ENCODE measurements at regions not wholly inside any gene's neighbourhood (a gene's known extent, or its start where the extent isn't known, plus 50 kb on each side); places are given as distances from the start of the nearest gene placed in this dataset.
"Not testable (repeated sequence)": the region's sequence is repeated elsewhere in the genome, so short reads cannot be mapped to it uniquely, and the experiment has no call there.

- no peak for TF ChIP-seq CTCF (IDR thresholded peaks at IDR 0.05; ENCODE audit: insufficient read depth, low read length)
- DNase-seq (ENCODE audit: low read depth): no peak
- no peak overlapping the region for H3K4me3 ChIP-seq (ENCODE audit: low read depth, low read length)
These were observed 180.6 kb upstream of the TENT5A start for GRCh38 chr6:81933089-81933488.

- not testable (repeated sequence) for DNase-seq (ENCODE audit: low read depth); H3K4me3 ChIP-seq (ENCODE audit: low read depth, low read length)
These were observed 180.0 kb upstream of the TENT5A start for GRCh38 chr6:81932448-81932847.

DNA sequence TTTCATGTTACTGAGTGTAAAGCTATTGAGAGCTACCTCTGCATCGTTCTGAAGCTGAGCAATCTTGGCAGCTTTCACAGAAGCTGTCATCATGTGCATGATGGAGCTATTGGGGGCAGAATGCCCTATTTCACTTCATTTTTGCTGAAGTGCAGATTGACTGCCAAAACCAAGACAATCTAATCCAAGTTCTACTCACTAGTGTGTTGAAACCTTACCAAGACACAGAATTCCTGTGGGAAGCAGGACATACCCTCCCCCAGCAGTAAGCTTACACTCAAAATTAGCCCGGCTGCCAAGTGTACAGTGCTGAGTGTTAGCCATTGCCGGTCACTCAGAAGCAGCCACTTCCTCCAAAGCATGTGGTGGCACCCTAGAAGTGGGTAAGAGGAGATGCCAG is 177.3 kb upstream of the TENT5A start:
- DNase-seq (ENCODE audit: low read depth): peak; percentile 92
- no peak for TF ChIP-seq CTCF (IDR thresholded peaks at IDR 0.05; ENCODE audit: insufficient read depth, low read length)
- no peak overlapping the region for H3K4me3 ChIP-seq (ENCODE audit: low read depth, low read length)

GRCh38 chr6:81925201-81925600 is 172.7 kb upstream of the TENT5A start:
- DNase-seq (ENCODE audit: low read depth): no peak
- H3K4me3 ChIP-seq (ENCODE audit: low read depth, low read length): no peak overlapping the region
- TF ChIP-seq CTCF (IDR thresholded peaks at IDR 0.05; ENCODE audit: insufficient read depth, low read length): no peak

DNA sequence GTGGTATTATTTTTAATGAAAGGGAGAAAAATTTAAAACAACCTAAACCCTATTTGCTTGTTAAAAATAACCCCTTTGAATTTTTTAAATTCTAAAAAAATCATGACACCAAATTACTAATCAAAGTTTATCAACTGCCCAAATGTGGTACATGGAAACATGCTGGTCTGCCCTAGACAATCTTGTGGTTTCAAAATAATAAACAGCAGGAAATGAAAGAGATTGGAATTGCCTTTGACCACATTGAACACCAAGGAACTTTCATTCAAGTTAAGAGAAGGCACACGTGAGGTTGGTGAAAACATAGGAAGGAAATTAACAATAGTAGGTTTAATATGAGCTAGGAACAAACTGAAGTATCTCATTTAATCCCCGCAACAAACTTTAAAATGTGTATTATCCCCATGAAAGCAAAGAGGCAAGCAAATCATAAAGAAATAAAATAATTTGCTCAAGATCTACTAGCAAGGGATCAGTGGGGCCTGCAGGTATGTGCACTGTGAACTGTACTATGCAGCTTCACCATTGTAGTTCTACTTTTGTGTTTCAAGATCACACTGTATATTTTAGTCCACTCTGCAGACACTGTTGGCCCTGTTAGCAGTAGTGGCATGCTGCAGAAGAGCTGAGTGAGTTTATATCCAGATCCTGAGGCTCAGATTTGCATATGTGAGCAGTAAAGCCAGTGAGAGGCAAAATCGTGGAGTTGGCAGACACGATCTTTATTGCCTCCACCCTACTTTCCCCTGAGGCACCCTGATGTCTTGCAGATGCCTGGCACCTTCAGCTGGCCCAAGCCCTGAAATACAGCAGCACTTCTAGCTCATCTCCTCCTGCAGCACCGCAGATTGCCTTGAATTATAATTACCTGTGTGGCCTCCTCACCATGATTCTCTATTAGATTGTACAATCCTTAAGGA is 157.8 kb upstream of the TENT5A start:
- no peak for DNase-seq (ENCODE audit: low read depth)
- TF ChIP-seq CTCF (IDR thresholded peaks at IDR 0.05; ENCODE audit: insufficient read depth, low read length): no peak
- no peak overlapping the region for H3K4me3 ChIP-seq (ENCODE audit: low read depth, low read length)

GRCh38 chr6:81909162-81909561 is 156.7 kb upstream of the TENT5A start:
- H3K4me3 ChIP-seq (ENCODE audit: low read depth, low read length): no peak overlapping the region
- no peak for DNase-seq (ENCODE audit: low read depth)
- TF ChIP-seq CTCF (IDR thresholded peaks at IDR 0.05; ENCODE audit: insufficient read depth, low read length): no peak

DNA sequence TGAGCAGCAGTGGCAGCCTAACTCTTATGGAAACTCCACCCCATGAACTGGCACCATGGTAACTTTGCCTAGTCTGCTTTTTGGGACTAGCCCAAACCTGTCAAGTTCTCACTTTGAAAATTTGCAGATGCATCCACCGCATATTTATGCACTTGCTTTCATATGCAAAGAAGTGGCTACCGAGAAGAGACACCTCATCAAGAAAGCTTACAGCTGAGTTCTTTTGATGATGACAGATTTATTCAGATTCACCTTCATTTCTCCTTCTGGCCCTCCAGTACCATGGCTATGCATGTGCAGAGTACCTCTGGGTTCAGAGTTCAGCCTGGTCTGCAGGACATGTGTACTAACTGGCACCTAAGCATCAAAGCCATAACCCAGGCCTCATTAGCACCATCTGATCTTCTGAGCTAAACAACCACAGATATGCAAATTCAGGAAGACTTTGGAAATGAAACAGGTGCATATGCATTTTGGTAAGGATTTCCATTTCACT is 154.3 kb upstream of the TENT5A start:
- no peak for TF ChIP-seq CTCF (IDR thresholded peaks at IDR 0.05; ENCODE audit: insufficient read depth, low read length)

More for the DNA sequence above, 154.3 kb upstream of the TENT5A start:
- H3K4me3 ChIP-seq (ENCODE audit: low read depth, low read length): no peak overlapping the region
- DNase-seq (ENCODE audit: low read depth): no peak
